Cardiac muscle cell (in vitro differentiated cells and primary cell): ENCODE measurements at regions not wholly inside any gene's neighbourhood (a gene's known extent, or its start where the extent isn't known, plus 50 kb on each side); places are given as distances from the start of the nearest gene placed in this dataset.
A peak's percentile ranks its signal among the peaks of the same experiment; 100 is the strongest.

Experiments
- DNase-seq, 2 donors: peaks; one replicate each; pipeline versions ENCODE4 v3.0.0 to v3.0.0-alpha.2; 2010 to 2017; ENCODE audit warnings: low read depth in 1 of 2, low spot score in 1 of 2
- H3K27ac ChIP-seq: fragments of 200-600 bp; sonication (generic); 2 replicates; pipeline ENCODE4 v1.5.1; 2016
- H3K27me3 ChIP-seq: fragments of 200-600 bp; sonication (generic); 2 replicates; pipeline ENCODE4 v1.6.0; 2016; ENCODE audit warnings: control low read depth
- H3K36me3 ChIP-seq: fragments of 200-600 bp; sonication (generic); 2 replicates; pipeline ENCODE4 v1.5.1; 2016; ENCODE audit warnings: control low read depth
- H3K4me1 ChIP-seq: fragments of 200-600 bp; sonication (generic); 2 replicates; pipeline ENCODE4 v1.8.1; 2017; ENCODE audit warnings: low read depth, mild to moderate bottlenecking, mixed run types
- H3K4me3 ChIP-seq: fragments of 200-600 bp; sonication (generic); 2 replicates; pipeline ENCODE4 v1.5.1; 2016; ENCODE audit warnings: mild to moderate bottlenecking
- H3K9me3 ChIP-seq: fragments of 200-600 bp; sonication (generic); 2 replicates; pipeline ENCODE4 v1.5.1; 2017; ENCODE audit warnings: low read depth, mild to moderate bottlenecking, control low read depth
- TF ChIP-seq, protein P1 (sequence below): IDR thresholded peaks from 2 replicates; pipeline ENCODE4 v1.5.1; 2012; ENCODE audit warnings: low read depth, mild to moderate bottlenecking, low read length

DNA sequence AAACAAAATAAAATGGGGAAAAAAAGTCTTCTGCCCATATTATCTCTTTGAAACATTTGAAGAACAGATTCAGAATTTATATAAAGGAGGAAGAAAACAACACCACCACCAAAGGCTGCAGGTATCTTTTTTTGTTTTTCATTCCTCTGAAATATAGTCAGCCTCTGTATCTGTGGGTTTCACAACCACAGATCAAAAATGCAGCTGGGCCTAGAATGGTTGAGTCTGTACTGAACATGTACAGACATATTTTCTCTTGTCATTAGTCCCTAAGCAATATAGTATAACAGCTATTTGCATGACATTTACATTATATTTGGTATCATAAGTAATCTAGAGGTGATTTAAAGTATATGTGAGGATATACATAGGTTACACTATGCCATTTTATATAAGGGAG lies 559.7 kb upstream of the LRRN3 start:
- no peak for DNase-seq

DNA sequence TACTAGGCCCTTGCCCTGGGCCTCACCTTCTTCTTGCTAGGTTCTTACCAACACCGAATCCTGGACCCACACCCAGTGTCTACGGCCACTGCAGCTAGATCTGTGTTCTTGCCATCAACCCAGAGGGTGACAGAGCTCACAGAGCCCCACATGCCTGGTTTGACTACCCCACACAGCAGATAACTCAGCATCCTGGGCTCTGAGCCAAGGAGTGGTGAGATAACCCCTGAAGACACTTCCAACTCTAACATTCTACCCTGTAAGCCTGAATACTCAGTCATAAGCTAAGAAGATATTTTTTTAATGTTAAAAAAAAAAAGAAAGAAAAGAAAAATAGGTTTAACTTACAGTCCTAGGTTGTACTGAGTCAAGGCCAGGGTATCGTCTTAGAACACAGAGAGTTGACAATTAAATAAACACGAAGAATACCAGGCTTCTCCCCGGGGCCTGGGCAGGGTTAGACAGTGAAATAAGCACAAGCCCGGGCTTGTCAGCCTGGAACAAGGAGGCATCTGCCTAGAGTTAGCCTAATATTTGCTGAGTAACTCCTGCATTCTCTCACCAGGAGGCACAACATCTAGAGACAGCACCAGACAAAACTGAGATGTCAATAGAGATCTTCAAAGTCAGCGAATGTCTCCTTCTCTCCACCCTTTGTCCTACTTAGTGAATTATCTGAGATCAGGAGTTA lies 556.5 kb upstream of the LRRN3 start:
- H3K4me3 ChIP-seq: no peak overlapping the region
- H3K27me3 ChIP-seq: no peaks in the 10 kb centered on the region
- no peaks in the 10 kb centered on the region for H3K4me1 ChIP-seq
- TF ChIP-seq, protein P1, sequence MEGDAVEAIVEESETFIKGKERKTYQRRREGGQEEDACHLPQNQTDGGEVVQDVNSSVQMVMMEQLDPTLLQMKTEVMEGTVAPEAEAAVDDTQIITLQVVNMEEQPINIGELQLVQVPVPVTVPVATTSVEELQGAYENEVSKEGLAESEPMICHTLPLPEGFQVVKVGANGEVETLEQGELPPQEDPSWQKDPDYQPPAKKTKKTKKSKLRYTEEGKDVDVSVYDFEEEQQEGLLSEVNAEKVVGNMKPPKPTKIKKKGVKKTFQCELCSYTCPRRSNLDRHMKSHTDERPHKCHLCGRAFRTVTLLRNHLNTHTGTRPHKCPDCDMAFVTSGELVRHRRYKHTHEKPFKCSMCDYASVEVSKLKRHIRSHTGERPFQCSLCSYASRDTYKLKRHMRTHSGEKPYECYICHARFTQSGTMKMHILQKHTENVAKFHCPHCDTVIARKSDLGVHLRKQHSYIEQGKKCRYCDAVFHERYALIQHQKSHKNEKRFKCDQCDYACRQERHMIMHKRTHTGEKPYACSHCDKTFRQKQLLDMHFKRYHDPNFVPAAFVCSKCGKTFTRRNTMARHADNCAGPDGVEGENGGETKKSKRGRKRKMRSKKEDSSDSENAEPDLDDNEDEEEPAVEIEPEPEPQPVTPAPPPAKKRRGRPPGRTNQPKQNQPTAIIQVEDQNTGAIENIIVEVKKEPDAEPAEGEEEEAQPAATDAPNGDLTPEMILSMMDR: no peak
- H3K36me3 ChIP-seq: no peaks in the 10 kb centered on the region
- peak in 1 of 2 donors; percentile 16 for DNase-seq
- H3K27ac ChIP-seq: no peak overlapping the region
- no peaks in the 10 kb centered on the region for H3K9me3 ChIP-seq

More for the DNA sequence above, 559.7 kb upstream of the LRRN3 start:
- TF ChIP-seq, protein P1: no peak
- Histone ChIP-seq H3K9me3 (no peaks in the 10 kb centered on the region), H3K4me1 (no peaks in the 10 kb centered on the region), H3K36me3 (no peaks in the 10 kb centered on the region), H3K4me3 (no peak overlapping the region), H3K27me3 (no peaks in the 10 kb centered on the region), H3K27ac (no peak overlapping the region)

DNA sequence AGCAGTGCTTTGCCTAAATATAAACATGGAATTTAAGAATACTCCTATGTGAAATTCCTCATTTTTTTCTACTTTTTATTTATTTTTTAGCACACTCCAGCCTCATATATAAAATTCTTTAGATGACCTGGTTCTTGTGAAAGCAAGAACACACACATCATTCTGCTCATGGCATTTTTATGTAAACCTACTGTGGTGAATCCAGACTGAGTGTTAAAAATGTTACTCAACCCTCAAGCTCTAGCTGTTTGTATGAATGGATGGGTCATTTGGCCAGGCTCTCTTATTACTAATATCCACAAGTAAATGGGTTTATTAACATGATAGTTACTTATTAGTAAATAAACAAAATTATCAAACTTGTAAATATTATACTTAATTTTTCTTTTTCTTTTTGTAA lies 551.7 kb upstream of the LRRN3 start:
- no peaks in the 10 kb centered on the region for H3K36me3 ChIP-seq
- DNase-seq: no peak
- TF ChIP-seq, protein P1: no peak
- no peaks in the 10 kb centered on the region for H3K9me3 ChIP-seq
- no peak overlapping the region for H3K27ac ChIP-seq
- no peaks in the 10 kb centered on the region for H3K27me3 ChIP-seq
- H3K4me1 ChIP-seq: no peaks in the 10 kb centered on the region
- H3K4me3 ChIP-seq: no peak overlapping the region

DNA sequence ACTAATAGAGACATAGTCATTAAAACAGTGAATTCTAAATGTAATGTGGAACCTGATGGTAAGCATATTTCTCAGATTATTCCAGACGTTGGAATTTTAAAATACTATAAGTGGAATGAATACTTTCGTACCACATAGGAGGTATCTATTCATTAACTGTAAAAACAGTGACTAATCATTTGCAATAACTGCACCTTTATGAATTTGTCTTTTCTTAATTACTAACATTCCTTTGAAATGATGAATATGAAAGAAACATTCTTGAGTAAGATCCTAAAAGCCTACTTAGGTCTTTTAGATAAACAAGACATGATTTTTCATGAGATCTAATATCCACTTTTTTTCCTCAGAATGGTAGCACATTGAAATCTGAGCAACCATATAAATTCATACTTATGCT lies 549.0 kb upstream of the LRRN3 start:
- no peaks in the 10 kb centered on the region for H3K36me3 ChIP-seq
- H3K9me3 ChIP-seq: no peaks in the 10 kb centered on the region
- no peaks in the 10 kb centered on the region for H3K4me1 ChIP-seq
- no peaks in the 10 kb centered on the region for H3K27me3 ChIP-seq
- H3K4me3 ChIP-seq: no peak overlapping the region
- no peak for DNase-seq
- TF ChIP-seq, protein P1: no peak
- H3K27ac ChIP-seq: no peak overlapping the region

DNA sequence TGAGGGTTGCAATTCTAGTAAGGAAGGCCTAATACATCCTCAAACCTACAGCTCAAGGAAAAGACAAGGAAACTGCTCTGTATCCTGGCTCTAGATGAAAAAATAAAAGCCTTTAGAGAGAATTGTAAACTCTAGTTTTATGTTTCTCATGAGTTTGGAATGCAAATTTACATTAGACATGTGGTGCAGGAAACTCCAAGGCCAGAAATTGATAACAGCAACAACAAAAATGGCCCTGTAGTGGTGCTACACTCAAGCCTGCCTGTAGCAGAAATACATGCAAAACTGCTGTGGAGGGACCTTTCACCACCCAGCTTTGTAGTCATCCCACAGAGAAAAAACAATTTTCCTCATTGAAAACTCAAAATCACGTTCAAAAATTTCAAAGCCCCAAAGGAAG lies 546.7 kb upstream of the LRRN3 start:
- no peak for DNase-seq
- H3K9me3 ChIP-seq: no peaks in the 10 kb centered on the region
- H3K4me3 ChIP-seq: no peak overlapping the region
- TF ChIP-seq, protein P1: no peak
- no peaks in the 10 kb centered on the region for H3K36me3 ChIP-seq
- H3K27me3 ChIP-seq: no peaks in the 10 kb centered on the region
- no peak overlapping the region for H3K27ac ChIP-seq
- H3K4me1 ChIP-seq: no peaks in the 10 kb centered on the region
